Glomerular visceral epithelial cell (primary cell): ENCODE measurements at regions not wholly inside any gene's neighbourhood (a gene's known extent, or its start where the extent isn't known, plus 50 kb on each side); places are given as distances from the start of the nearest gene placed in this dataset.
"Not testable (repeated sequence)": the region's sequence is repeated elsewhere in the genome, so short reads cannot be mapped to it uniquely, and the experiment has no call there.

Source experiments
- DNase-seq: peaks from one replicate; pipeline ENCODE4 v3.0.0-alpha.2; 2016; ENCODE audit errors: extremely low spot score

DNA sequence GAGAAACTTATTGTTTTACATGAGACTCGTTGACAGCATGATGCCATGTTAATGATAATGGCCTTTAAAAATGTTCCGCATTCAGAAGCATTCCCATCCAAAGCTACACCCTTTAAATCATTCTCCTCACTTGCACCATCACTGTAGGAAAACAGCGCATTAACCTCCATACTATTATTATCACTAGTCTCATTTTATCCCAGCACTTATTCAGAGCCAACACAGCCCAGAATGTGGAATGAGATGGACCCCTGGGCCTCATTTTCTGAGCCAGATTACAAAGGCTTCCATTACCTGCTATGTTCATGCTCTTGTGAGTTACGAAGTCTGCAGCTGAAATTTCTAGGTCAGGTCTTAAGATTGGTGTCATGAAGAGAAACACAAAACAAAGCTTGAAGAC is 159.4 kb downstream of the HS3ST3A1 start:
- no peak for DNase-seq

DNA sequence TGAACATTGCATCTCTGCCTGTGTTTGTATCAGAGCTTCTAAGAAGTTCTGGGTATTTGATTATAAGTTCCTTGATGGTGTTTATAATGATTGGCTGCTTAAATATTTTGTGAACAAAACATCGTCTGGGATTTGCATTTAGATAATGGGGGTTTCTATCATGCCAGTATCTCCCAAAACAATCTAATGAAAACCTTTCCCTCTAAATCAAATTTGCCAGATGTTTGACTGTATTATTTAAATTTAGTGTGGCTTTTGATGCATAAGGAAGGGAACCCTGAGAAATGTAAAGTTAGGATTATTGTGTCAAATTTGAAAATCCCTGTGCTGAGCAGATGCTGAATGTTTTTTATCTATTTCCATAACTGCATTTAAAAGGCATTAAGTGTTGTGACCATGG is 159.9 kb downstream of the HS3ST3A1 start:
- no peak for DNase-seq

DNA sequence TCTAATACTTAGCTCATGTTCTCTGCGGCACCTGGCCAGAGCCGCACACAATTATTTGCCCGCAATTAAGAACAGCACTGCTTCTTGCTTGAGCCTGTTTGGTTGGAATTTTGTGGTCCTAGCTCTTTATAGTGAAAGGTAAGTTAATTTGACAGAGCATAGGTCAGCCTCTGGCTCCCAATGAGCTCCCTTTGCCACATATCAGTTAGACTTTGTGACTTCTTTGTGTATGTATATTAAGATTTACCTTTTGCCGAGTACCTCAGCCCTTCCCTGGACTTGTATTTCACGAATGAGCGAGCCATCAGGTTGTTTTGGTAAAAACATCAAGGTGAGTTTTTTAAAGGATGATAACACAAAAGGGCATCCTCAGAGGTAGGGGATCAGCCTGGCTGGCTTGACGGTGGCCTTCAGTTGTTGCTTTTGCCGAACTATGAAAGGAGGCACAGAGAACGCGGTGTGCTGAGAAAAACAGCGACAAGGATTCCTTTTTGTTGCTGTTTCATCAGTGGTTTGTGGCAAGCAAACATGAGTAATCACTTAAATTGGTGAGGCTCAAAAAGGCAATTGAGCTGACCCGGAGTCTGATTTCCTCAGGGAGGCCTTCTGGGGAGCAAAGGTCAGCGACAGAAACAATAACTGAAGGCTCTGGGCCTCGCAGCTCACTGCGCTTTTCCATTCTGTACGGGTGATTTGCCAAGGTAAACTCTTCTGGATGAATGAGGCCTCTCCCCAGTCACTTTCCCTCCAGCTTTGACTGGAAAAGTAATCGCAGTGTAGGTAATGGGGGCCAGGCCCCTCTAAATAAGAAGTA is 163.6 kb downstream of the HS3ST3A1 start:
- peak; percentile 79 for DNase-seq

- DNase-seq: no peak
These were observed 166.5 kb downstream of the HS3ST3A1 start for GRCh38 chr17:13435230-13435629.

DNA sequence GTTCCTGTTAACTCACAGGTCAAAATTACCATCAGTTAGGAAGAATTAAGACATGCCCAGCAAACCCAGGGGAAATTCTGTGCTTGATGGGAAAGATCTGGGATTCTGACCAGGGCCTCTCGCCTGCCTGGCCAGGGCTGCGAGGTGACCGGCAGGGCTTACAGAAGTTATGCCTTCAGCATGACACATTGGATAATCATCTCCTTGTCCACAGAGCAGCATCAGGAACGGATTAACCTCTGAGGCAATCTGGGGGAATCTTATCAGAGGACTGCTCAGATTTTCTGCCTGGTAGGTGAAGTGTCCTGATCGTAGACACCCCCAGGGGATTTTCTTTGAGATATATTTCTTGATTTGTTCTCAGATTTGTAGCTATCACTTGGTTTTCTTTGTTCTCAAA is 172.5 kb downstream of the HS3ST3A1 start:
- peak; percentile 82 for DNase-seq

DNA sequence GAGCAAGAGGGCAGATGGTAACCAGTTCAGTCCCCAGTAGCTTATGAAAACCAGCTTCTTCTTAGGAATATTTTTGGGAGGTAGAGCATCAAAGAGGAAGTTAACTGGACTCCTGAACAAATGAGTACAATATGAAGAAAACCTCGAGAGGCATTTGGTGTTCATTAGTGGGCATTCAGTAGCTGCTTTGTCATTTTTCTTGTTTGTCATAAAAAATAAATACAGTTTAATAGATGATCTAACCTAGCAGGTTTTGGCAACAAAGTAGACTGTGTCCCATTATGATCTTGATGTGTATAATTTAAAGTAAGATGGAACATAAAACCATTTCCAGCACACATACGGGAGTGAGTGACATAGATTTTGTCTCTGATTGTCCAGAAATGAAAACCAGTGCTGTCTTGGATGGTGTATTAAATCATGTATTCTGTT is 173.1 kb downstream of the HS3ST3A1 start:
- DNase-seq: no peak

GRCh38 chr17:13426991-13427390 is 174.7 kb downstream of the HS3ST3A1 start:
- DNase-seq: no peak

DNA sequence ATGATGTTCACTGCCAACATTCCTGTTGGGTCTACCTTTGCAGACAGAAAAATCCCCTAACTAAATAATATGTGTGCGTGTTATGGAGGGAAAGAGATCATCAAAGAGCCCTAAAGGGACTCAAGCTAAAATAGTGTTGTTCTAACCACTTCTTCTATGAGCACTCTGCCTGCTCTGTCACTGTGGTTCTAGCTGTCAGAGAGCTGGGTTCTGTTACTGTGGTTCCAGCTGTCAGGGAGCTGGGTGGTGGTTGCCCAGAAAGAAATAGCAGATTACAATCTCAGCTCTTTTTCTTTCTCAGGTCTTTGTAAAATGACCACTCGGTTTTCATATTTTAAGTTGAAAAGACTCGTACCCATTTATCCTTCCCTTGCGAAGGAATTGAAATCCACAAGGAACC is 176.3 kb downstream of the HS3ST3A1 start:
- no peak for DNase-seq

GRCh38 chr17:13421581-13422130 is 180.1 kb downstream of the HS3ST3A1 start:
- DNase-seq: no peak

DNA sequence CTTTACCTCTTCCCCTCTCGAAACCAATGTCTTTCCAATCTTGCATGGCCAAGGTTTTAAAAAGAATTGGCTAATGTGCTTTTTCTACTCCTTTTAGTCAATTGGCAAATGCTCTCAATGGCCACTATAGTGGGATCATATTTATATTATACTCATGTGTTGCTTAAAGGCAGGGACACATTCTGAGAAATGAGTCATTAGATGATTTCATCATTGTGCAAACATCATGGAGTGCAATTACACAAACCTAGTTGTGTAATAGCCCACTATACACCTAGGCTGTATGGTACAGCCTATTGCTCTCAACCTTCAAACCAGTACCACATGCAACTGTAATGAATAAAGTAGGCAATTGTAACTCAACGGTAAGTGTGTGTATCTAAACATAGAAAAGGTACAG is 180.9 kb downstream of the HS3ST3A1 start:
- DNase-seq: peak; percentile 57

- DNase-seq: no peak
These were observed 181.3 kb downstream of the HS3ST3A1 start for GRCh38 chr17:13420418-13420826.

- DNase-seq: no peak
These were observed 182.1 kb downstream of the HS3ST3A1 start for GRCh38 chr17:13419676-13420075.

- DNase-seq: no peak
These were observed 182.8 kb downstream of the HS3ST3A1 start for GRCh38 chr17:13418891-13419290.

DNA sequence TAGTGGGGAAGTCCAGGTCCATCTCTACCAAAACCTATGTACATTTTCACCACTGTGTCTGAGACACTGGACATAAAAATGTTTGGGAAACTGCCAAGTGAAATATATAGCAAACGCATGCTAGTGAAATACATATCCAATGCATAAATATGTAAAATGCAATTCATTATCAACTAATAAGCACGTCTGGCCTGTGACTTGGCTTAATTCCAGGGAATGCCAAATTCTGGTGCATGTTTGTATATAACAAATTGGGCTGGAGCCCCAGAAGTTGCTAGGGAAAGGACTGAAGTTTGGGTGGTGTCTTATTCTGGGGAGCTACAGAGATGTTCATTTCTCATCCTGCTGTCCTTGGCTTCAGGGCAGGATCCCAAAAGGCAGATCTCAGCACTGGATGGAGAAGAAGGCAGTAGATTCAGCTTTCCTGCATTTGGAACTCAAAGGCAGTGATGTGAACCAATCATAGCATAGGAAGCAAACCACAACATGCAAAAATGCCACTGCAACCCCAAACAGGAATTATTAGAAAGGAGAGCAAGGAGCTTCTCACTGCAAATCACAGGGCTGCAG is 184.3 kb downstream of the HS3ST3A1 start:
- DNase-seq: no peak

DNA sequence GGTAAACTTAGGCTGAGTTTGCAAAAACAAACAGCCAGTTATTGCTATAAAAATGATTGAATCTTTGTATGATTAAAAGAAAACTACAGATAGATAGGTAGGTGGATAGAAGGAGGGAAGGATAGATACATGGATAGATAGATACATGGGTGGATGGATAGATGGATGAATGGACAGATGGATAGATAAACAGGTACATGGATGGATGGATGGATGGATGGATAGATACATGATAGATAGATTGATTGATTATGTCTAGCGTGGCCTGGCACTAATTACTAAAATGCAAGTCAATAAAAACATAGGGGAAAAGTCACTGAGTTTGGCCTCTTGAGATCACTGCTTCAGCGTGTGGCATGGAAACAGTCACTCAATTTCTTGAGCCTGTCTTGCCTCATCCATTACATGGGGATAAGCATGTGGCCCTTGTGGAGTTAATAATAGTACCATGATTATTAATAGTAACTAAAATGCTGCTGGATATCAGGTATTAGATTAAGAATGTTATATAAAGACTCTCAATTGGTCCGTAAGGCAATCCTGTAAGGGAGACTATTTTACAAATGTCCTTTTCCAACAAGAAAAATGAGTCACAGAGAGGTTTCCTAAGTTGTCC is 184.9 kb downstream of the HS3ST3A1 start:
- DNase-seq: no peak

- peak; percentile 87 for DNase-seq
These were observed 185.8 kb downstream of the HS3ST3A1 start for GRCh38 chr17:13415871-13416416.

GRCh38 chr17:13415200-13415599 is 186.5 kb downstream of the HS3ST3A1 start:
- DNase-seq: not testable (repeated sequence)

GRCh38 chr17:13413001-13413400 is 188.7 kb downstream of the HS3ST3A1 start:
- no peak for DNase-seq

- DNase-seq: peak; percentile 12
These were observed 190.9 kb downstream of the HS3ST3A1 start for GRCh38 chr17:13410874-13411273.

DNA sequence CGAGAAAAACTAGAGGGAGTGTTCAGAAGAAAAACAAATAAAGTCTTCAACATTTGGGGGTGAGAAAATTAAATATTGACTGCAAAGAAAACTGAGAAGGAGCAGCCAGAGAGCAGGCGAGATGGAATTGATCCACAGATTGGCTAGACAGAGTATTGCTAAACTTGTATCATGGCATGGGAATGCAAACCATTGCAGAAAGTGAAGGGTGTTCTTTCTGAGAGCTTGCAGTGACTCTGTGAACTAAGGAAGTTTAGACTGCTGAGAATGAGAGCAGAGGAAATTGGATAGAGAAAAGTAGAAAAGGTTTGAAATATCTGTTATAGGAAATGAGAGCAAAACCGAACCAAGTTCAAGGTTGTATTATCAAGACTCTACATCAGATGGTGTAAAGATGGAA is 191.5 kb downstream of the HS3ST3A1 start:
- DNase-seq: no peak

- DNase-seq: no peak
These were observed 192.3 kb downstream of the HS3ST3A1 start for GRCh38 chr17:13409455-13409854.

DNA sequence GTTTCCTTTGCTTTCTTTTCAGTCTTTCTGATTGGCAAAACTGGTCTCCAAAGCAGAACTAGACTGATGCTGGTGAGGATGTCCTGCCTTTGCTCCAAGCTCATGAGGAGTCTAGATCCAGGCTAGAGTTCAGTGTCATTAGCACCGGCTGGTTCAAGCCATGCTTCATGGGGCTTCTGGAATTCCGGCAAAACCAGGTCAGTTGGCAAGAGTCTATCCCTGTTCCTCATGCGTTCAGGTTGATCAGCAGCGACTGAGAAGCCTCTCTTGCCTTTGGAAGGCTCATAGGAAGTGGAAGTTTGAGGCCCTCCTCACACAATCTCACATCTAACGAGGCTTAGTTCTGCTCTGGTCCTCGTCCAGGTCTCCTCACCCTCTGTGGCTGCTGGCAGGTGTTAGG is 194.3 kb downstream of the HS3ST3A1 start:
- DNase-seq: peak; percentile 33
